Neural cell (in vitro differentiated cells): ENCODE measurements at regions not wholly inside any gene's neighbourhood (a gene's known extent, or its start where the extent isn't known, plus 50 kb on each side); places are given as distances from the start of the nearest gene placed in this dataset.

Experiments
- EP300 ChIP-seq: fragments of 450-650 bp; conservative IDR thresholded peaks from 2 replicates; pipeline ENCODE4 v1.6.1; 2014; ENCODE audit warnings: antibody characterized with exemption, mild to moderate bottlenecking, moderate library complexity; ENCODE audit not compliant: poor library complexity, severe bottlenecking
- EZH2 ChIP-seq: fragments of 200-600, 300-800 bp; shearing (Covaris generic), sonication (generic); IDR thresholded peaks from 2 replicates; pipeline ENCODE4 v1.6.1; 2014; ENCODE audit warnings: antibody characterized with exemption, low read length, borderline replicate concordance, mild to moderate bottlenecking; ENCODE audit not compliant: insufficient read depth, poor library complexity, severe bottlenecking
- POLR2AphosphoS5 ChIP-seq: IDR thresholded peaks from 2 replicates; pipeline ENCODE4 v1.6.1; 2012
- RAD21 ChIP-seq: fragments of 450-650 bp; conservative IDR thresholded peaks from 2 replicates; pipeline ENCODE4 v1.6.1; 2014; ENCODE audit warnings: antibody characterized with exemption, mild to moderate bottlenecking, moderate library complexity
- SMC3 ChIP-seq: fragments of 450-650 bp; conservative IDR thresholded peaks from 2 replicates; pipeline ENCODE4 v1.6.1; 2014; ENCODE audit warnings: antibody characterized with exemption, mild to moderate bottlenecking, moderate library complexity; ENCODE audit not compliant: poor library complexity
- TAF1 ChIP-seq: IDR thresholded peaks from 2 replicates; pipeline ENCODE4 v1.6.1; 2012; ENCODE audit warnings: low read depth
- TF ChIP-seq, protein P1 (sequence below): fragments of 450-650 bp; IDR thresholded peaks from 2 replicates; pipeline ENCODE4 v1.5.1; 2014; ENCODE audit warnings: antibody characterized with exemption, mild to moderate bottlenecking, moderate library complexity; ENCODE audit not compliant: poor library complexity, severe bottlenecking
- TF ChIP-seq, protein P2 (sequence below): IDR thresholded peaks from 2 replicates; pipeline ENCODE4 v1.6.1; 2012; ENCODE audit warnings: borderline replicate concordance

DNA sequence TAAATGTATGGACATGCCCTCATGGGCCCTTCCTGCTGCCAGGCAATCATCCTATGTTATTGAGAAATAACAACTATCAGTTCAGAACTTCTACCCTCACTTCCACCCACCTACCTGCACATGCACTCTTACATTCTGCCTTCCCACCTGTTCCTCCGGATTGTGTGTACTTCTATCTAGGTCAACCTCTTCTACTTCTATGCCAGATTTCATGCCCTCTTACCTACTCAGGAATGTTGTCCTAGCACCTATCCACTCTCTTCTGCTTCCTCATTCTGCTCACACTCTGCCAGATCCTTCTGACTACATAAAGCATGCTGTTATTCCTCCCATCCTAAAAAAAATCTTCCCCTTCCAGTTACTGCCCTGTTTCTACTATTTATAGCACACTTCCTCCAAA lies 333.5 kb downstream of the IRS1 start:
- TF ChIP-seq TAF1 (no peak), EZH2 (no peak), SMC3 (no peak), RAD21 (no peak), POLR2AphosphoS5 (no peak), EP300 (no peak)
- TF ChIP-seq, protein P1, sequence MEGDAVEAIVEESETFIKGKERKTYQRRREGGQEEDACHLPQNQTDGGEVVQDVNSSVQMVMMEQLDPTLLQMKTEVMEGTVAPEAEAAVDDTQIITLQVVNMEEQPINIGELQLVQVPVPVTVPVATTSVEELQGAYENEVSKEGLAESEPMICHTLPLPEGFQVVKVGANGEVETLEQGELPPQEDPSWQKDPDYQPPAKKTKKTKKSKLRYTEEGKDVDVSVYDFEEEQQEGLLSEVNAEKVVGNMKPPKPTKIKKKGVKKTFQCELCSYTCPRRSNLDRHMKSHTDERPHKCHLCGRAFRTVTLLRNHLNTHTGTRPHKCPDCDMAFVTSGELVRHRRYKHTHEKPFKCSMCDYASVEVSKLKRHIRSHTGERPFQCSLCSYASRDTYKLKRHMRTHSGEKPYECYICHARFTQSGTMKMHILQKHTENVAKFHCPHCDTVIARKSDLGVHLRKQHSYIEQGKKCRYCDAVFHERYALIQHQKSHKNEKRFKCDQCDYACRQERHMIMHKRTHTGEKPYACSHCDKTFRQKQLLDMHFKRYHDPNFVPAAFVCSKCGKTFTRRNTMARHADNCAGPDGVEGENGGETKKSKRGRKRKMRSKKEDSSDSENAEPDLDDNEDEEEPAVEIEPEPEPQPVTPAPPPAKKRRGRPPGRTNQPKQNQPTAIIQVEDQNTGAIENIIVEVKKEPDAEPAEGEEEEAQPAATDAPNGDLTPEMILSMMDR, result no peak
- TF ChIP-seq, protein P2, sequence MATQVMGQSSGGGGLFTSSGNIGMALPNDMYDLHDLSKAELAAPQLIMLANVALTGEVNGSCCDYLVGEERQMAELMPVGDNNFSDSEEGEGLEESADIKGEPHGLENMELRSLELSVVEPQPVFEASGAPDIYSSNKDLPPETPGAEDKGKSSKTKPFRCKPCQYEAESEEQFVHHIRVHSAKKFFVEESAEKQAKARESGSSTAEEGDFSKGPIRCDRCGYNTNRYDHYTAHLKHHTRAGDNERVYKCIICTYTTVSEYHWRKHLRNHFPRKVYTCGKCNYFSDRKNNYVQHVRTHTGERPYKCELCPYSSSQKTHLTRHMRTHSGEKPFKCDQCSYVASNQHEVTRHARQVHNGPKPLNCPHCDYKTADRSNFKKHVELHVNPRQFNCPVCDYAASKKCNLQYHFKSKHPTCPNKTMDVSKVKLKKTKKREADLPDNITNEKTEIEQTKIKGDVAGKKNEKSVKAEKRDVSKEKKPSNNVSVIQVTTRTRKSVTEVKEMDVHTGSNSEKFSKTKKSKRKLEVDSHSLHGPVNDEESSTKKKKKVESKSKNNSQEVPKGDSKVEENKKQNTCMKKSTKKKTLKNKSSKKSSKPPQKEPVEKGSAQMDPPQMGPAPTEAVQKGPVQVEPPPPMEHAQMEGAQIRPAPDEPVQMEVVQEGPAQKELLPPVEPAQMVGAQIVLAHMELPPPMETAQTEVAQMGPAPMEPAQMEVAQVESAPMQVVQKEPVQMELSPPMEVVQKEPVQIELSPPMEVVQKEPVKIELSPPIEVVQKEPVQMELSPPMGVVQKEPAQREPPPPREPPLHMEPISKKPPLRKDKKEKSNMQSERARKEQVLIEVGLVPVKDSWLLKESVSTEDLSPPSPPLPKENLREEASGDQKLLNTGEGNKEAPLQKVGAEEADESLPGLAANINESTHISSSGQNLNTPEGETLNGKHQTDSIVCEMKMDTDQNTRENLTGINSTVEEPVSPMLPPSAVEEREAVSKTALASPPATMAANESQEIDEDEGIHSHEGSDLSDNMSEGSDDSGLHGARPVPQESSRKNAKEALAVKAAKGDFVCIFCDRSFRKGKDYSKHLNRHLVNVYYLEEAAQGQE, result no peak
